Head of caudate nucleus (tissue), 42 donors: ENCODE measurements at regions not wholly inside any gene's neighbourhood (a gene's known extent, or its start where the extent isn't known, plus 50 kb on each side); places are given as distances from the start of the nearest gene placed in this dataset.

ENCODE experiments used
- DNase-seq, 42 donors: peaks; one replicate each; pipeline versions ENCODE4 v3.0.0 to v3.0.0-alpha.2; 2020 to 2021; ENCODE audit warnings: mixed read lengths in 7 of 42
- intact Hi-C: fragments of 100-400 bp; cut with DNase I; formaldehyde crosslinking; loops from one replicate; pipeline ENCODE4 v1.15.0; 2022

DNA sequence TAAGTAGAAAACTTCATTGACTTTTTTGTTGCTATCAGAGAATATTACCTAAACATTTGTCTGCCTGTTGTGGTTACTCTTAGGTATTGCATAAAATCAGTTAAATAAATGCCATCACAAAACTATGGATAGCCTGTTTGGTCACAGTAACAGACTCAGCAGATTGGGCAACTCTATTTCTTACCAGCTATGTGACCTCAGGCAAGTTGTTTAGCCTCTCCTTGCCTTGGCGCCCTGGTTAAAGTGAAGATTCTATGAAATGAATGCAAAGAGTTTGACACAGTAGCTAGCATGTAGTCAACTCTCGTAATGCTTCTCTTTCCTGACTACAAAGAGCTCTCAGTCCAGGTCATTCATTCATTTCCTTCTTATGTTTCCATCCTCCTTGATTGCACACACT is 82.5 kb upstream of the ID4 start:
- DNase-seq, result no peak
- intact Hi-C loops, result no loop called here

DNA sequence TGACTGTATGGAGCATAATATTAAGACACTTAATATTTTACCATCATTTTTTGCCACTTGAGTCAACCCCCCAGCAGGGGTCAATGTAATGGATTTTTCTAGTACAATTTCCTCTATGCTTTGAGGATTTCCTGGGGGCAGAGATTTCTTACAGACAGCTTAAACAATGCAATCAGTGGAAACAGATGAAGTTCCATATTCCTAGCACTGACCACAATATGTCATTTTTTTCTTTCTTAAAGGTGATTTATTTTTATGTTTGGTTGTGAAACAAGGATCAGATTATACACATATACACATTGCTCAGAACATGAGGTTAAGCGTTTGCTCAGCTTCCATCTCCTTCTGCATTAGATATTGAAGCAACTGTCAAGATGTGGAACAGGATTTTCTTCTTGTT is 82.0 kb upstream of the ID4 start:
- intact Hi-C loops, result no loop called here
- no peak for DNase-seq

DNA sequence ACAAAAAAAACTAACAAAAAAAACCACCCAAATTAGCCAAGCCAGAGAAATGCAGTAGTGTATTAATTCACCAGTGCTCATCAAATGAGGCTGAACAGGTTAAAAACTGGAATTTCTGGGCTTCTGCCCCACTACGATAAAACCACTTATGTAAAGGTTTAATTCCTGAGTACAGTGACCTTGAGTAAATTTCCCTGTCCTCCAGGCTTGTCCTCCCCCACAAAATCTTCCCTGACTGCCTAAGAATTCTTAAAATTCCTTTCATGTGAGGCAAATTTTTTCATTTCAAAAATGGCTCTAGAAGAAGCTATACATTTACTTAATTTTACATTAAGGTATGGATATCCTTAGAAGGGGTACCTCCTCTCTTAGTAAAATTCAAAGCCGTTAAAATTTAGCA is 80.1 kb upstream of the ID4 start:
- DNase-seq, result no peak

DNA sequence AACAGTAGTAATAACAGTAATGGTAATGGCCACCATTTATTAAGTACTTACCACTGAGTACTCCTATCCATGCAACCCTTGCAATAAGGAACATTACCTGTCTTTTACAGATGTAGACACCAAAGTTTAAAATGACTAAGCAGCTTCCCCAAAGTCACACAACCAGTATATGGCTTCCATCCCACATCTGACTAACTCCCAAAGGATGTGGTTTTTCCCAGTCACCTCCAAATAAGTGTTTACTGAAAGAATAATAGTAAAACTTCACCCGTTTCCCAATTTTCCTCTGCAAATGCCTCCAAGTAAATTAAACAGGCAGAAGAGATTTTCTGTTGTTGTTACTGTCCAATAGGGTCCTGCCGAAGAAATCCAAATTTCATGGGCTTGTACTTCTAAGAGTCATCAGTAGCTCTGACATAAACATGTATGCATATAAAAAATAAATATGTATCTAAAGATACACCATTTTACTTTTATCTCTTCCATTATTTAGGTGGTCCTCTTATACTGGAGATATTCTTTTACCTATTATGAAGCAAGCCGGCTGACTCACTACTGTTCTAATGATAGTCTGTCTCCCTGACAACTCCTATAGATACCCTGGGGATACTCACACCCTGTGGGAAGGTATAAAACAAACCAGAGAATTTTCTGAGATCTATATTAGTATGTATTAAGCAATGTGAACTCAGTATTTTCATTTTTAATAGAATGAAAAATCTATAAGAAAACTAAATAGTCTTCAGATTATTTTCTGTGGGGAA is 77.9 kb upstream of the ID4 start:
- intact Hi-C loops, result no loop called here
- no peak for DNase-seq

More for the DNA sequence above, 80.1 kb upstream of the ID4 start:
- intact Hi-C loops, result no loop called here

DNA sequence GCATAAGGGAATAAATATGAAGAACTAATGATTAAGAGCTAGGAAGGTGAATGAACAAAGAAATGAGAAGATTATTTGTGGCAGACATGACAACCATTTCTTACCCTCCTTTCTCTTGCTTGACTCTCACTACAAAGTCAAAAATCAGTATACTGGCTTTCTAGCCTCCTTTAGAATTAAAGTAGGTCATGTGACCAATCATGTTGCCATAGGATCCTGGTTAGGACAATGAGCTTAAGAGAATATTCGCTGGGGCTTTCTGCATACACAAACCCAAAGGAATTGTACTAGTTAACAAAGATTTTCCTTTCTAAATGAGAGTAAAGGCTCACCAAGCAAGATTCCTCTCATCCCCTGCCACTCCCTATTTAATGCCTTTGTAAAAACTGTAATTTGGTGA is 76.0 kb upstream of the ID4 start:
- no peak for DNase-seq
- intact Hi-C loops, result no loop called here

DNA sequence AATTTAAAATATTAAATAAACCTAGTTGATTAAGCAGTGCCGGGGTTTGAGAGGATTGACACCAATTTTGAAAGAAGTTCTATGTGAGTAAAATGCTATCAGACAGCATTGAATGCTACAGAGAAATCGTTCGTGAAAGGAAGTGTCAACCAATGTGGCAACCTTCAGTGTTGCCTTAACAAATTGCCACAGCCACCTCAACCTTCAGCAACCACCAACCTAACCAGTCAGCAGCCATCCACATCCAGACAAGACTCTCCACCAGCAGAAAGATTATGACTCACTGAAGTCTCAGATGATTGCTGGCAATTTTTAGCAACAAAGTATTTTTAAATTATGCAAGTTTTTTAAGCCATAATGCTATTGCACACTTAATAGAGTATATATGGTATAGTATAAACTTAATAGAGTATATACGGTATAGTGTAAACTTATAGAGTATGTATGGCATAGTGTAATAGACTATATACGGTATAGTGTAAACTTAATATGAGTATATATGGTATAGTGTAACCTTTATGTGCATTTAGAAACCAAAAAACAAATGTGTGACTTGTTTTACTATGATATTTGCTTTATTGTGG is 65.3 kb upstream of the ID4 start:
- peak in 17 of 42 donors; percentile 3 to 59 (median 19) for DNase-seq
- intact Hi-C loops, result no loop called here

DNA sequence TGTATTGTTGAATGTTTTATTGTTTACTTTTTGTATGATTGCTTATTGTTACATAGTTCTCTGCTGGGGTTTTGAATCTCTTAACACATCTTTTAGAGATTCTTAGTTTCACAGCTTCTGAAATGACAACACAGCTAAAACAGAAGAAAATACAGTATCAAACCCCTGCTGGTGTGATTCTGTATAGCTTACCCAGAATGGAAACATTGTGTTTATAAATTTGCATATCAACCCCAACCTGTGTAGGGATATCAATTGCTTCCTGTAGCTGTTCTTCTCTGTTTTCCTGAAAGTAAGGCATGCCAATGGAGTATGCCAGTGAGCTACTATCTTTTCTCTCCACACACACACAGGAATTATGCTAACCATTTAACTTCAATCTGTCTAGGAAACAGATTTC is 64.3 kb upstream of the ID4 start:
- no peak for DNase-seq
- intact Hi-C loops, result no loop called here

DNA sequence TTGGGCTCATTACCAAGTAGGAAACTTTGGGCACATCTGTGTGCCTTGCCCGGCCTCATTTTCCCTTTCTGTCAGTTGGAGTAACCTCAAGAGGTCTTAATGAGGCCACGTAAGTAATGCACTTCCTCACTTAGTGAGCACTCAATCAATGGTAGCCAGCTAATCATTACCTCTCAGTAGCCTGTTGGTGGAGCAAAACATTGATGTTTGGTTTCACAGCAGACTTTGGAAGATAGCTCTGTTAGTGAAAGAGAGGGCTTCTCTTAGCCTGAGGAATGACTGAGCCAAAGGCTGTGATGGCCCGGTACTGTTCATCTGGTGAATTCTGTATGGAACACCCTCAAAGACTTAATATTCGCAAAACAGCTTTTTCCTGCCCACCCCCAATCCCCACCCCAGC is 55.9 kb upstream of the ID4 start:
- DNase-seq, result no peak
- intact Hi-C loops, result no loop called here

DNA sequence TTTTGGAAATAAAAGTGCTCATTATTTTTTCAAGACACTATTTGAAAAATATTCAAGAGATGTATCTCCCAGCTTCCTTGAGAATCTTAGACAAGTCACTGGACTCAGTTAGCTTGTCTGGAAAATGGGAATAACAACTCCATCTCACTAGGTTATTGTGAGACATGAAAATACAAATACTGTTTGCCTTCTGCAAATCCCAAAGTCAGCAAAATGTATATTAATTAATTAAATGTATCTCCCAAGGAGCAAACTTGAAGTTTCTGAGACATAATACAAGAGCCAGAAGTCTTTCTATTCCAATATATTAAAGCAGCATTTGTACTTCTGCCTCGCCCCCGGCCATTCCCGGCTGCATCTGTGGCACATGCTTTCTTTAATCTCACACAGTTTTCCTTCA is 54.6 kb upstream of the ID4 start:
- intact Hi-C loops, result no loop called here
- DNase-seq, result no peak
